Astrocyte of the spinal cord (primary cell): ENCODE measurements at regions not wholly inside any gene's neighbourhood (a gene's known extent, or its start where the extent isn't known, plus 50 kb on each side); places are given as distances from the start of the nearest gene placed in this dataset.

ENCODE experiments used
- DNase-seq: peaks from one replicate; pipeline ENCODE4 v3.0.0; 2011; ENCODE audit warnings: low read depth, low spot score
- H3K4me3 ChIP-seq: 2 replicates; pipeline ENCODE4 v1.5.1; 2011; ENCODE audit warnings: low read depth, mild to moderate bottlenecking, low read length, moderate library complexity
- CTCF ChIP-seq: IDR thresholded peaks from 2 replicates; pipeline ENCODE4 v1.5.1; 2012; ENCODE audit warnings: low read depth, mild to moderate bottlenecking, low read length, inconsistent platforms
- in situ Hi-C: cut with HindIII; loops from 2 replicates; pipeline ENCODE4 v1.10.0; 2017; ENCODE audit warnings: low sequenced_read_pairs

- no peak overlapping the region for H3K4me3 ChIP-seq
- TF ChIP-seq CTCF, result no peak
- in situ Hi-C loops, result no loop called here
- DNase-seq, result no peak
Measured at GRCh38 chr5:56461584-56461983, 228.5 kb upstream of the ANKRD55 start.

GRCh38 chr5:56460681-56461191, 227.6 kb upstream of the ANKRD55 start:
- DNase-seq, result no peak
- no peak overlapping the region for H3K4me3 ChIP-seq
- no peak for TF ChIP-seq CTCF
- in situ Hi-C loops, result no loop called here

GRCh38 chr5:56460195-56460546, 227.0 kb upstream of the ANKRD55 start:
- no peak for TF ChIP-seq CTCF
- in situ Hi-C loops, result no loop called here
- DNase-seq, result no peak
- no peak overlapping the region for H3K4me3 ChIP-seq

GRCh38 chr5:56459394-56460194, 226.5 kb upstream of the ANKRD55 start:
- in situ Hi-C loops, result no loop called here

GRCh38 chr5:56457887-56458812, 225.0 kb upstream of the ANKRD55 start:
- TF ChIP-seq CTCF, result no peak
- no peak overlapping the region for H3K4me3 ChIP-seq
- no peak for DNase-seq
- in situ Hi-C loops, result no loop called here

More at GRCh38 chr5:56459394-56460194, 226.5 kb upstream of the ANKRD55 start:
- DNase-seq, result no peak
- no peak overlapping the region for H3K4me3 ChIP-seq
- no peak for TF ChIP-seq CTCF

- in situ Hi-C loops, result no loop called here
- no peak for TF ChIP-seq CTCF
Measured at GRCh38 chr5:56456002-56456401, 222.9 kb upstream of the ANKRD55 start.

More at GRCh38 chr5:56456002-56456401, 222.9 kb upstream of the ANKRD55 start:
- DNase-seq, result no peak
- no peak overlapping the region for H3K4me3 ChIP-seq
